UCSD-AML1 (cell line): ENCODE measurements at regions not wholly inside any gene's neighbourhood (a gene's known extent, or its start where the extent isn't known, plus 50 kb on each side); places are given as distances from the start of the nearest gene placed in this dataset.

Experiments used
- DNase-seq: peaks from one replicate; lab custom pipeline; 2025; ENCODE audit not compliant: unreplicated experiment; lab: John Stamatoyannopoulos, UW

GRCh38 chr4:157795495-157795894 lies 377.3 kb downstream of the GASK1B start:
- DNase-seq = no peak

- DNase-seq = no peak
These were observed 380.1 kb downstream of the GASK1B start for GRCh38 chr4:157792716-157793115.

- no peak for DNase-seq
These were observed 381.6 kb downstream of the GASK1B start for GRCh38 chr4:157791236-157791635.

- no peak for DNase-seq
These were observed 385.2 kb downstream of the GASK1B start for GRCh38 chr4:157787618-157788017.

- DNase-seq = no peak
These were observed 391.5 kb downstream of the GASK1B start for GRCh38 chr4:157781361-157781760.

- no peak for DNase-seq
These were observed 393.7 kb downstream of the GASK1B start for GRCh38 chr4:157779081-157779480.

GRCh38 chr4:157776930-157777528 lies 395.8 kb downstream of the GASK1B start:
- no peak for DNase-seq

GRCh38 chr4:157775971-157776370 lies 396.9 kb downstream of the GASK1B start:
- DNase-seq = no peak

GRCh38 chr4:157772907-157773306 lies 399.9 kb downstream of the GASK1B start:
- DNase-seq = no peak

GRCh38 chr4:157768419-157768818 lies 404.4 kb downstream of the GASK1B start:
- DNase-seq = no peak

- no peak for DNase-seq
These were observed 409.3 kb downstream of the GASK1B start for GRCh38 chr4:157763490-157763889.

GRCh38 chr4:157754410-157754809 lies 418.4 kb downstream of the GASK1B start:
- DNase-seq = no peak

- DNase-seq = no peak
These were observed 421.2 kb downstream of the GASK1B start for GRCh38 chr4:157751631-157752030.

GRCh38 chr4:157741642-157742041 lies 431.2 kb downstream of the GASK1B start:
- no peak for DNase-seq

GRCh38 chr4:157739242-157739641 lies 433.6 kb downstream of the GASK1B start:
- no peak for DNase-seq

- no peak for DNase-seq
These were observed 444.6 kb downstream of the GASK1B start for GRCh38 chr4:157728215-157728614.

GRCh38 chr4:157727163-157727562 lies 445.7 kb downstream of the GASK1B start:
- DNase-seq = no peak

- DNase-seq = no peak
These were observed 450.7 kb downstream of the GASK1B start for GRCh38 chr4:157722146-157722545.

- DNase-seq = no peak
These were observed 459.5 kb downstream of the GASK1B start for GRCh38 chr4:157713342-157713741.

GRCh38 chr4:157706155-157706554 lies 466.7 kb downstream of the GASK1B start:
- DNase-seq = no peak

- no peak for DNase-seq
These were observed 470.0 kb downstream of the GASK1B start for GRCh38 chr4:157702831-157703230.

GRCh38 chr4:157701695-157701994 lies 471.2 kb downstream of the GASK1B start:
- DNase-seq = no peak

GRCh38 chr4:157700898-157701694 lies 471.7 kb downstream of the GASK1B start:
- no peak for DNase-seq
